ENCODE measurements at regions not wholly inside any gene's neighbourhood (a gene's known extent, or its start where the extent isn't known, plus 50 kb on each side); places are given as distances from the start of the nearest gene placed in this dataset.

DNA sequence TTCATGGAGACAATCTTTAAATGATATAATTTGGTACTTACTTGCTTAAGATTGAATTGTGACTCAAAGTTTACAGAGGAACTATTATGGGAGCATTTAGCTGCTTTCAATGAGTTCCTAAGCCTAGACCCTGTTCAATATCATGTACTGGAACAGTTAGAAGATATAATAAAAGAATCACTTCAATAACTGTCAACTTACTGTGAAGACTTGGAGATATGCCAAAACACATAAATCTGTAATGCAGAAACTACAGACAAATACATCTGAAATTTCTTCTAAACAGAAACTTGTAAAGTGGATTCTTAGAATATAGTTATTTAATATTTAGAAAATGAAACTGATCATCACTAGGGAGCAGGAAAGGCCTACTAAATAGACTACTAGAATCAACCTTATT, 259.3 kb downstream of the HLX start:
- no peaks in the 10 kb centered on the region for H3K9me3 ChIP-seq
- H3K36me3 ChIP-seq (replicated peaks in 1 of 2; ENCODE audit: control insufficient read depth in 1 of 2, insufficient read depth in 2 of 2, low read length in 1 of 2) = no peaks in the 10 kb centered on the region
- H3K79me2 ChIP-seq (ENCODE audit: insufficient read depth) = no peaks in the 10 kb centered on the region
- H3K4me1 ChIP-seq (ENCODE audit: control insufficient read depth in 1 of 2, insufficient read depth in 2 of 2, low read depth in 1 of 2, low read length in 1 of 2) = no peaks in the 10 kb centered on the region
- no peak overlapping the region for H2AFZ ChIP-seq (ENCODE audit: low read depth)
- no peak overlapping the region for H3K4me2 ChIP-seq
- no peak overlapping the region for H3K27ac ChIP-seq (ENCODE audit: low read depth in 2 of 2, low read length in 1 of 2)
- no peak overlapping the region for H3K4me3 ChIP-seq (ENCODE audit: low read depth in 2 of 2, low read length in 1 of 2)
- H3K27me3 ChIP-seq (ENCODE audit: insufficient read depth) = no peaks in the 10 kb centered on the region
- H3F3A ChIP-seq (replicated peaks; ENCODE audit: insufficient read depth) = no peaks in the 10 kb centered on the region
- TF ChIP-seq JUND (IDR thresholded peaks at IDR 0.05) = no peak
- 0 out of 2 replicates have a peak, but pooled peaks have one; percentile 18 for TF ChIP-seq NFIC (IDR thresholded peaks at IDR 0.05; ENCODE audit: borderline replicate concordance)
- TF ChIP-seq SIN3A (IDR thresholded peaks at IDR 0.05; ENCODE audit: borderline replicate concordance, low read depth, low read length) = no peak
- ChIA-PET CTCF (no interaction called here), POLR2A (no interaction called here)
- no peak for DNase-seq
- no peak overlapping the region for H3K9ac ChIP-seq
- H3K9me2 ChIP-seq = no peaks in the 10 kb centered on the region
- no peaks in the 10 kb centered on the region for H4K20me1 ChIP-seq (ENCODE audit: insufficient read depth)

- no peaks in the 10 kb centered on the region for H3K9me3 ChIP-seq
- H3K36me3 ChIP-seq (replicated peaks in 1 of 2; ENCODE audit: control insufficient read depth in 1 of 2, insufficient read depth in 2 of 2, low read length in 1 of 2) = no peaks in the 10 kb centered on the region
- no peak overlapping the region for H3K4me2 ChIP-seq
- ChIA-PET POLR2A (no interaction called here), CTCF (interaction anchor here (1.5 kb wide), 1 partner anchor 13 kb away, joined by 4 read pairs; no protein-coding TSS in a partner anchor)
- no peaks in the 10 kb centered on the region for H3K9me2 ChIP-seq
- no peak overlapping the region for H2AFZ ChIP-seq (ENCODE audit: low read depth)
- no peak overlapping the region for H3K27ac ChIP-seq (ENCODE audit: low read depth in 2 of 2, low read length in 1 of 2)
- no peaks in the 10 kb centered on the region for H3F3A ChIP-seq (replicated peaks; ENCODE audit: insufficient read depth)
- TF ChIP-seq SIN3A (IDR thresholded peaks at IDR 0.05; ENCODE audit: borderline replicate concordance, low read depth, low read length) (no peak), NFIC (IDR thresholded peaks at IDR 0.05; ENCODE audit: borderline replicate concordance) (no peak), TAF1 (IDR thresholded peaks at IDR 0.05; ENCODE audit: borderline replicate concordance, low read depth, low read length) (no peak), FOXM1 (IDR thresholded peaks at IDR 0.05; ENCODE audit: low read depth) (no peak), EP300 (IDR thresholded peaks at IDR 0.05; ENCODE audit: borderline replicate concordance in 1 of 2, low read depth in 1 of 2, low read length in 1 of 2) (no peak), RAD21 (IDR thresholded peaks at IDR 0.05; ENCODE audit: low read length) (no peak), RXRA (IDR thresholded peaks at IDR 0.05; ENCODE audit: borderline replicate concordance, low read depth) (no peak)
- no peaks in the 10 kb centered on the region for H3K79me2 ChIP-seq (ENCODE audit: insufficient read depth)
- WGBS (ENCODE audit: low lambda C conversion rate) = 90% methylated on average over 1 of the region's 1 CpG
- H3K4me3 ChIP-seq (ENCODE audit: low read depth in 2 of 2, low read length in 1 of 2) = no peak overlapping the region
- H3K9ac ChIP-seq = no peak overlapping the region
- no peaks in the 10 kb centered on the region for H4K20me1 ChIP-seq (ENCODE audit: insufficient read depth)
- DNase-seq = no peak
- no peaks in the 10 kb centered on the region for H3K27me3 ChIP-seq (ENCODE audit: insufficient read depth)
- no peaks in the 10 kb centered on the region for H3K4me1 ChIP-seq (ENCODE audit: control insufficient read depth in 1 of 2, insufficient read depth in 2 of 2, low read depth in 1 of 2, low read length in 1 of 2)
Measured at GRCh38 chr1:221139991-221140390, 260.7 kb downstream of the HLX start.

- no peaks in the 10 kb centered on the region for H3K4me1 ChIP-seq (ENCODE audit: control insufficient read depth in 1 of 2, insufficient read depth in 2 of 2, low read depth in 1 of 2, low read length in 1 of 2)
- 98% methylated on average over 2 of the region's 2 CpGs for WGBS (ENCODE audit: low lambda C conversion rate)
- DNase-seq = no peak
- no peak for TF ChIP-seq RFX5 (IDR thresholded peaks at IDR 0.05; ENCODE audit: low read length)
- TF ChIP-seq REST (IDR thresholded peaks at IDR 0.05; ENCODE audit: low read depth, low read length) = no peak
- TF ChIP-seq FOXJ3 (CRISPR knock-in tag; IDR thresholded peaks at IDR 0.05) = no peak
- no peak for TF ChIP-seq IRF3 (IDR thresholded peaks at IDR 0.05; ENCODE audit: low read depth, low read length)
- TF ChIP-seq, protein P1, sequence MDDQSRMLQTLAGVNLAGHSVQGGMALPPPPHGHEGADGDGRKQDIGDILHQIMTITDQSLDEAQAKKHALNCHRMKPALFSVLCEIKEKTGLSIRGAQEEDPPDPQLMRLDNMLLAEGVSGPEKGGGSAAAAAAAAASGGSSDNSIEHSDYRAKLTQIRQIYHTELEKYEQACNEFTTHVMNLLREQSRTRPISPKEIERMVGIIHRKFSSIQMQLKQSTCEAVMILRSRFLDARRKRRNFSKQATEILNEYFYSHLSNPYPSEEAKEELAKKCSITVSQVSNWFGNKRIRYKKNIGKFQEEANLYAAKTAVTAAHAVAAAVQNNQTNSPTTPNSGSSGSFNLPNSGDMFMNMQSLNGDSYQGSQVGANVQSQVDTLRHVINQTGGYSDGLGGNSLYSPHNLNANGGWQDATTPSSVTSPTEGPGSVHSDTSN (IDR thresholded peaks at IDR 0.05) = no peak
- no peak for TF ChIP-seq FOSL2 (IDR thresholded peaks at IDR 0.05; ENCODE audit: borderline replicate concordance, low read depth)
- TF ChIP-seq USF2 (IDR thresholded peaks at IDR 0.05; ENCODE audit: borderline replicate concordance, low read depth, low read length) = no peak
- no peak for TF ChIP-seq SMC3 (IDR thresholded peaks at IDR 0.05; ENCODE audit: low read depth, low read length)
- no peak for TF ChIP-seq RAD21 (IDR thresholded peaks at IDR 0.05; ENCODE audit: low read length)
- no peak for TF ChIP-seq RCOR1 (IDR thresholded peaks at IDR 0.05; ENCODE audit: low read length)
Measured at GRCh38 chr1:221141096-221141495, 261.9 kb downstream of the HLX start.

More at GRCh38 chr1:221141096-221141495, 261.9 kb downstream of the HLX start:
- Histone ChIP-seq H3K36me3 (replicated peaks in 1 of 2; ENCODE audit: control insufficient read depth in 1 of 2, insufficient read depth in 2 of 2, low read length in 1 of 2) (no peaks in the 10 kb centered on the region), H2AFZ (ENCODE audit: low read depth) (no peak overlapping the region), H3K9me3 (no peaks in the 10 kb centered on the region), H3K4me3 (ENCODE audit: low read depth in 2 of 2, low read length in 1 of 2) (no peak overlapping the region), H3K9ac (no peak overlapping the region), H3K9me2 (no peaks in the 10 kb centered on the region), H3K27me3 (ENCODE audit: insufficient read depth) (no peaks in the 10 kb centered on the region), H3K4me2 (no peak overlapping the region), H3F3A (replicated peaks; ENCODE audit: insufficient read depth) (no peaks in the 10 kb centered on the region), H4K20me1 (ENCODE audit: insufficient read depth) (no peaks in the 10 kb centered on the region), H3K79me2 (ENCODE audit: insufficient read depth) (no peaks in the 10 kb centered on the region), H3K27ac (ENCODE audit: low read depth in 2 of 2, low read length in 1 of 2) (no peak overlapping the region)
- ChIA-PET POLR2A (no interaction called here), CTCF (interaction anchor here (1.5 kb wide), 1 partner anchor 12 kb away, joined by 4 read pairs; no protein-coding TSS in a partner anchor)
